BJ (cell line): ENCODE measurements at regions not wholly inside any gene's neighbourhood (a gene's known extent, or its start where the extent isn't known, plus 50 kb on each side); places are given as distances from the start of the nearest gene placed in this dataset.

ENCODE experiments used
- CTCF ChIA-PET: fragments of 350-600 bp; formaldehyde crosslinking; extraction: SDS; loops from one replicate; lab custom pipeline; 2021; ENCODE audit warnings: antibody characterized with exemption, inconsistent platforms; lab: Yijun Ruan, JAX
- POLR2A ChIA-PET: fragments of 300-600 bp; sonication (Branson Sonifier 250); formaldehyde crosslinking; extraction: SDS; loops from one replicate; lab custom pipeline; 2021; ENCODE audit warnings: antibody characterized with exemption; lab: Charles Lee
- DNase-seq: peaks from one replicate; pipeline ENCODE4 v3.0.0-alpha.2; 2011; ENCODE audit warnings: low read depth
- H3K27me3 ChIP-seq: 2 replicates; pipeline ENCODE4 v1.6.0; 2011; ENCODE audit warnings: low read length; ENCODE audit not compliant: control insufficient read depth, insufficient read depth
- H3K36me3 ChIP-seq: 2 replicates; pipeline ENCODE4 v1.5.1; 2011; ENCODE audit warnings: low read length; ENCODE audit not compliant: control insufficient read depth, insufficient read depth
- H3K4me3 ChIP-seq: 2 replicates; pipeline ENCODE4 v1.5.1; 2011; ENCODE audit warnings: low read depth, mild to moderate bottlenecking, control low read depth, low read length
- CTCF ChIP-seq: IDR thresholded peaks from 2 replicates; pipeline ENCODE4 v1.5.1; 2011; ENCODE audit warnings: low read depth, mild to moderate bottlenecking, control low read depth, inconsistent platforms, low read length, moderate library complexity; ENCODE audit not compliant: insufficient read depth

- Histone ChIP-seq H3K27me3 (no peaks in the 10 kb centered on the region), H3K4me3 (no peak overlapping the region), H3K36me3 (no peaks in the 10 kb centered on the region)
- ChIA-PET CTCF (no interaction called here), POLR2A (no interaction called here)
- DNase-seq: no peak
- TF ChIP-seq CTCF: no peak
Measured at GRCh38 chrX:120755066-120755846, 120.4 kb downstream of the CT47B1 start.

- CTCF ChIA-PET: no interaction called here
- Histone ChIP-seq H3K27me3 (no peaks in the 10 kb centered on the region), H3K4me3 (no peak overlapping the region), H3K36me3 (no peaks in the 10 kb centered on the region)
- POLR2A ChIA-PET: interaction anchor here (0.6 kb wide), 1 partner anchor 129 kb away, joined by 6 read pairs; no protein-coding TSS in a partner anchor
- no peak for TF ChIP-seq CTCF
- DNase-seq: no peak
Measured at GRCh38 chrX:120753413-120754251, 122.0 kb downstream of the CT47B1 start.

- CTCF ChIA-PET: no interaction called here
- POLR2A ChIA-PET: no interaction called here
- Histone ChIP-seq H3K36me3 (no peaks in the 10 kb centered on the region), H3K4me3 (no peak overlapping the region), H3K27me3 (no peaks in the 10 kb centered on the region)
- no peak for DNase-seq
- no peak for TF ChIP-seq CTCF
Measured at GRCh38 chrX:120752431-120753082, 122.7 kb upstream of the C1GALT1C1 start.

GRCh38 chrX:120751683-120752082, 121.8 kb upstream of the C1GALT1C1 start:
- H3K27me3 ChIP-seq: no peaks in the 10 kb centered on the region
- H3K4me3 ChIP-seq: no peak overlapping the region
- no peak for DNase-seq
- H3K36me3 ChIP-seq: no peaks in the 10 kb centered on the region
- ChIA-PET CTCF (no interaction called here), POLR2A (no interaction called here)
- no peak for TF ChIP-seq CTCF

GRCh38 chrX:120750381-120750780, 120.5 kb upstream of the C1GALT1C1 start:
- H3K4me3 ChIP-seq: no peak overlapping the region
- H3K27me3 ChIP-seq: no peaks in the 10 kb centered on the region
- POLR2A ChIA-PET: no interaction called here
- no peaks in the 10 kb centered on the region for H3K36me3 ChIP-seq
- no peak for DNase-seq
- CTCF ChIA-PET: interaction anchor here (0.9 to 2.1 kb wide), 3 partner anchors 15 to 87 kb away, joined by 3 to 5 read pairs (median 3); no protein-coding TSS in a partner anchor
- TF ChIP-seq CTCF: no peak
